MCF 10A (cell line): ENCODE measurements at regions not wholly inside any gene's neighbourhood (a gene's known extent, or its start where the extent isn't known, plus 50 kb on each side); places are given as distances from the start of the nearest gene placed in this dataset.
A peak's percentile ranks its signal among the peaks of the same experiment; 100 is the strongest.

ENCODE experiments used
- BruUV-seq: library from RNA; stranded (reverse); fragments of 400-500 nt; replicated peaks from 2 replicates; lab custom pipeline; 2021; lab: Mats Ljungman, UMichigan
- CTCF ChIA-PET: fragments of 300-600 bp; sonication (Branson Sonifier 250); formaldehyde crosslinking; extraction: SDS; loops from one replicate; lab custom pipeline; 2021; ENCODE audit warnings: antibody characterized with exemption, inconsistent platforms; lab: Yijun Ruan, JAX
- POLR2A ChIA-PET: fragments of 300-600, 350-650 bp; sonication (Branson Sonifier 250); formaldehyde crosslinking; extraction: SDS; loops from one replicate; lab custom pipeline; 2020; ENCODE audit warnings: antibody characterized with exemption, inconsistent platforms; lab: Yijun Ruan, JAX
- DNase-seq: peaks from one replicate; pipeline ENCODE4 v3.0.0-alpha.2; 2018; ENCODE audit not compliant: unreplicated experiment
- H3K27ac Mint-ChIP-seq: one replicate; pipeline ENCODE4 v1.8.0; 2022; ENCODE audit warnings: mild to moderate bottlenecking, low read depth, mixed read lengths; ENCODE audit not compliant: unreplicated experiment
- H3K27me3 Mint-ChIP-seq: one replicate; pipeline ENCODE4 v1.8.0; 2022; ENCODE audit warnings: mixed read lengths; ENCODE audit not compliant: insufficient read depth, unreplicated experiment
- H3K36me3 Mint-ChIP-seq: one replicate; pipeline ENCODE4 v1.8.0; 2022; ENCODE audit warnings: mild to moderate bottlenecking, moderate library complexity, mixed read lengths; ENCODE audit not compliant: insufficient read depth, unreplicated experiment
- H3K4me1 Mint-ChIP-seq: one replicate; pipeline ENCODE4 v1.8.0; 2022; ENCODE audit warnings: mixed read lengths; ENCODE audit not compliant: insufficient read depth, unreplicated experiment
- H3K4me3 Mint-ChIP-seq: one replicate; pipeline ENCODE4 v1.8.0; 2022; ENCODE audit warnings: mild to moderate bottlenecking, moderate library complexity, mixed read lengths; ENCODE audit not compliant: unreplicated experiment
- H3K9me3 Mint-ChIP-seq: one replicate; pipeline ENCODE4 v1.8.0; 2022; ENCODE audit warnings: mixed read lengths; ENCODE audit not compliant: unreplicated experiment
- intact Hi-C: fragments of 100-400 bp; cut with micrococcal nuclease; formaldehyde crosslinking; loops from 2 replicates; pipeline ENCODE4 v1.14.1; 2022
- TF ChIP-seq, protein P1 (sequence below): fragments of 200-600 bp; IDR thresholded peaks from one replicate; pipeline ENCODE4 v1.8.0; 2022; ENCODE audit warnings: antibody characterized with exemption, mild to moderate bottlenecking; ENCODE audit not compliant: unreplicated experiment

DNA sequence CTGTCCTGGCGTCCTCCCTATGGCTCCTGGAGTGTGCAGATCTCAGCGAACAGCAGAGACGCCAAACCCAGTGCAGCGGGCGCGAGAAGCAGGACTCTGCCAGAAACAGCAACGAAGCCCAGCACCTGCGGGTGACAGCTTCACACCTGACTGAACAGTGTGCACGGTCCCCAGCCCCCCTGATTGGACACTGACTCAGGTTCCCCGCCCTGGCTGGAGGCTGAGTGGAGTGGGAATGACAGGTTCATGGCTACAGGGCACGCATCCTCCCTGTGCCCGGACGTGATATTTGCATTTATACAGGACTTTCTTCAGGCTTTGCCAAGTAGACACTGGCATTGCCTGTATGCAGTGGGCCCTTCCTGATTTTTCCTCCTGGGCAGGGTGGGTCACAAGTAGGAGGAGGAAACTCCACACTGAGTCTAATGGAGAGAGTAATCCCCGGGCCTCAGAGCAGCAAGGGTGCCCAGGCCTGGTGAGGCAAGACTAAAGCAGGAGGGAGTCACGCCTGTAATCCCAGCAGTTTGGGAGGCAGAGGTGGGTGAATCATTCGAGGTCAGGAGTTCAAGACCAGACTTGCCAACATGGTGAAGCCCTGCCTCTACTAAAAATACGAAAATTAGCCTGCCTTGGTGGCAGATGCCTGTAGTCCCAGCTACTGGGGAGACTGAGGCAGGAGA lies 71.6 kb downstream of the ASCL4 start:
- Mint-ChIP-seq H3K4me3 (no peak overlapping the region), H3K36me3 (no peaks in the 10 kb centered on the region), H3K9me3 (no peaks in the 10 kb centered on the region), H3K27ac (no peak overlapping the region), H3K27me3 (peaks cover 19% of the 10 kb centered on the region), H3K4me1 (peaks cover 5% of the 10 kb centered on the region)
- DNase-seq = peak; percentile 40
- no TSS peak for BruUV-seq
- CTCF ChIA-PET = no interaction called here
- TF ChIP-seq, protein P1, sequence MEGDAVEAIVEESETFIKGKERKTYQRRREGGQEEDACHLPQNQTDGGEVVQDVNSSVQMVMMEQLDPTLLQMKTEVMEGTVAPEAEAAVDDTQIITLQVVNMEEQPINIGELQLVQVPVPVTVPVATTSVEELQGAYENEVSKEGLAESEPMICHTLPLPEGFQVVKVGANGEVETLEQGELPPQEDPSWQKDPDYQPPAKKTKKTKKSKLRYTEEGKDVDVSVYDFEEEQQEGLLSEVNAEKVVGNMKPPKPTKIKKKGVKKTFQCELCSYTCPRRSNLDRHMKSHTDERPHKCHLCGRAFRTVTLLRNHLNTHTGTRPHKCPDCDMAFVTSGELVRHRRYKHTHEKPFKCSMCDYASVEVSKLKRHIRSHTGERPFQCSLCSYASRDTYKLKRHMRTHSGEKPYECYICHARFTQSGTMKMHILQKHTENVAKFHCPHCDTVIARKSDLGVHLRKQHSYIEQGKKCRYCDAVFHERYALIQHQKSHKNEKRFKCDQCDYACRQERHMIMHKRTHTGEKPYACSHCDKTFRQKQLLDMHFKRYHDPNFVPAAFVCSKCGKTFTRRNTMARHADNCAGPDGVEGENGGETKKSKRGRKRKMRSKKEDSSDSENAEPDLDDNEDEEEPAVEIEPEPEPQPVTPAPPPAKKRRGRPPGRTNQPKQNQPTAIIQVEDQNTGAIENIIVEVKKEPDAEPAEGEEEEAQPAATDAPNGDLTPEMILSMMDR = no peak
- intact Hi-C loops = no loop called here
- POLR2A ChIA-PET = no interaction called here

DNA sequence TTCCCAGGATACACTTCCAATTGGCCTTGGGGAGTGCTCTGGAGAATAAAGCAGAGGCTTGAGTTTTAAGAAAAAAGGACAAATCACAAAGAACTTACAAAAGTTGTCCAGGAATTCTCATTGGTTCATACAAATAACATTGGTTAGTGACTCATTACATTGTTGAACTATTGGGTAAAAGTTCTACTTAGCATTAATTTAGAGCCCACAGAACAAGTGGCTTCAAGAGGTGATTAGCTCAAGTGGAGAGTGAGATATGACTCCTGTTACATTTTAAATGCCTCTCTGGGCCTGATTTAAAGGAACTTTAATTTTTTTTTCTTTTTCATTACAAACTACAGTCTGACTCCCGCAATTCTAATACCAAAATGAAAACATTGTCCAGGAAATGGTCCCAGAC lies 72.9 kb downstream of the ASCL4 start:
- TF ChIP-seq, protein P1 = no peak
- peak; percentile 0 for DNase-seq
- POLR2A ChIA-PET = interaction anchor here (0.5 kb wide), 1 partner anchor 470 kb away, joined by 3 read pairs; no protein-coding TSS in a partner anchor

DNA sequence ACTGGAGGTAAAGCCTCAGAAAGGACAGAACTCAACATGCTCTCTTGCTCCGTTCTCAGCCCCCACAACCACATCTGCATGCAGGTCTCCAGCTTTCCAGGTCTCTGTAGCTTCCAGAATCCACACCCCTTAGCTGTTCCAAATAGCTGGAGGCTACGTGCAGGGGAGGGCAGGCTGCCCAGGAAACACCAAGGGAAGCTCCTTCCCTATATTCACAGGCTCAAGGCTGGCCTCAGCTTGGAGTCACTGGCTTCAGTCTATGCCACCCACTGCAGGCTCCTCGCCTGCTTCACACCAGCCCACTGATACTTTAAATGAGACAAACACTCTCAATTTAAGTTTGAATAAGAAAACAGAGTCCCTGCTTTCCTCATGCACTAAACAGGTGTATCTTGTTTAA lies 73.3 kb downstream of the ASCL4 start:
- ChIA-PET POLR2A (interaction anchor here (0.5 kb wide), 1 partner anchor 471 kb away, joined by 3 read pairs; no protein-coding TSS in a partner anchor), CTCF (interaction anchor here (0.5 to 0.7 kb wide), 3 partner anchors 108 to 162 kb away, joined by 3 to 4 read pairs (median 3); no protein-coding TSS in a partner anchor)
- Mint-ChIP-seq H3K27me3 (peaks cover 22% of the 10 kb centered on the region), H3K9me3 (no peaks in the 10 kb centered on the region), H3K27ac (no peak overlapping the region), H3K4me3 (no peak overlapping the region), H3K4me1 (peaks cover 5% of the 10 kb centered on the region), H3K36me3 (no peaks in the 10 kb centered on the region)
- TF ChIP-seq, protein P1 = no peak
- peak; percentile 38 for DNase-seq
- intact Hi-C loops = no loop called here
- BruUV-seq = no TSS peak

More for the DNA sequence above, 72.9 kb downstream of the ASCL4 start:
- BruUV-seq = no TSS peak
- peaks cover 19% of the 10 kb centered on the region for H3K27me3 Mint-ChIP-seq
- CTCF ChIA-PET = no interaction called here
- H3K4me1 Mint-ChIP-seq = peaks cover 5% of the 10 kb centered on the region
- H3K27ac Mint-ChIP-seq = no peak overlapping the region
- no peak overlapping the region for H3K4me3 Mint-ChIP-seq
- H3K36me3 Mint-ChIP-seq = no peaks in the 10 kb centered on the region
- intact Hi-C loops = no loop called here
- H3K9me3 Mint-ChIP-seq = no peaks in the 10 kb centered on the region

DNA sequence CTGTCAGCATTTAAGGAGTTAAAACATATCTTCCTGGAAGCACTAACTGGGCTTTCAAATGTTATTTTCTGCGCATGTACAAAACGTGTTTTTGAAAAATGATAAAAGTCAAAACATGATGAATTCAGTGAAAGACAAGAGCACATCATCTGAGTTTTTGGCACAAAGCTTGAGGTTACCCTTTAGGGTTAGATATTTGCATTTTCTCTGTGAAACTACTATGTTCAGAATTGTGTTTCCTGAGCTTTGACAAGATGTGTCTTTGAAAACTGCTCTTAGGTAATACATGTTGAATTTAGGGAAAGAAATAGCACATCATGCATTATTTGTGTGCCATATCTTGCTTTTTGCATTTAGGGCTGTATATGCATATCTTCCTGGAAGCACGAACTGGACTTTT lies 79.0 kb downstream of the ASCL4 start:
- Mint-ChIP-seq H3K4me1 (no peaks in the 10 kb centered on the region), H3K4me3 (no peak overlapping the region), H3K36me3 (no peaks in the 10 kb centered on the region), H3K27me3 (peaks cover 37% of the 10 kb centered on the region), H3K9me3 (no peaks in the 10 kb centered on the region), H3K27ac (no peak overlapping the region)
- TF ChIP-seq, protein P1 = no peak
- intact Hi-C loops = no loop called here
- CTCF ChIA-PET = interaction anchor here (0.5 to 1.4 kb wide), 2 partner anchors 32 to 177 kb away, joined by 3 to 5 read pairs; no protein-coding TSS in a partner anchor
- POLR2A ChIA-PET = no interaction called here
- no TSS peak for BruUV-seq
- no peak for DNase-seq
